PC-9 (cell line): ENCODE measurements at regions not wholly inside any gene's neighbourhood (a gene's known extent, or its start where the extent isn't known, plus 50 kb on each side); places are given as distances from the start of the nearest gene placed in this dataset.

Experiments used
- BruUV-seq: library from RNA; stranded (reverse); fragments of 400-500 nt; replicated peaks from 2 replicates; lab custom pipeline; 2021; lab: Mats Ljungman, UMichigan
- CTCF ChIA-PET: fragments of 300-600 bp; sonication (Branson Sonifier 250); formaldehyde crosslinking; loops from one replicate; lab custom pipeline; 2022; ENCODE audit warnings: antibody characterized with exemption; lab: Charles Lee
- POLR2A ChIA-PET: fragments of 300-600 bp; sonication (Branson Sonifier 250); formaldehyde crosslinking; loops from one replicate; lab custom pipeline; 2022; ENCODE audit warnings: antibody characterized with exemption; ENCODE audit not compliant: unreplicated experiment; lab: Charles Lee
- DNase-seq, 2 experiments: peaks; one replicate each; pipeline versions ENCODE4 v3.0.0 to v3.0.0-alpha.2; 2015 to 2022; ENCODE audit warnings: mixed read lengths in 1 of 2
- H2AFZ ChIP-seq: fragments of 200-600 bp; sonication (generic); 2 replicates; pipeline ENCODE4 v1.8.1; 2017; ENCODE audit warnings: antibody characterized with exemption
- H3F3A ChIP-seq: fragments of 200-600 bp; sonication (generic); 2 replicates; pipeline ENCODE4 v1.8.1; 2017; ENCODE audit warnings: antibody characterized with exemption, mild to moderate bottlenecking, low read depth; ENCODE audit not compliant: insufficient read depth
- H3K27ac ChIP-seq: fragments of 200-600 bp; sonication (generic); 2 replicates; pipeline ENCODE4 v1.6.1; 2016; ENCODE audit warnings: mixed run types
- H3K27me3 ChIP-seq: fragments of 200-600 bp; sonication (generic); 2 replicates; pipeline ENCODE4 v1.6.1; 2016; ENCODE audit warnings: low read depth, mixed run types; ENCODE audit not compliant: insufficient read depth
- H3K36me3 ChIP-seq: fragments of 200-600 bp; sonication (generic); 2 replicates; pipeline ENCODE4 v1.6.1; 2016; ENCODE audit warnings: low read depth, mixed run types
- H3K4me1 ChIP-seq: fragments of 200-600 bp; sonication (generic); replicated peaks from 2 replicates; pipeline ENCODE4 v1.6.1; 2016; ENCODE audit warnings: mixed run types; ENCODE audit not compliant: insufficient read depth
- H3K4me2 ChIP-seq: fragments of 200-600 bp; sonication (generic); 2 replicates; pipeline ENCODE4 v1.6.1; 2017; ENCODE audit warnings: mixed run types
- H3K4me3 ChIP-seq: fragments of 200-600 bp; sonication (generic); 2 replicates; pipeline ENCODE4 v1.6.1; 2016; ENCODE audit warnings: mixed run types
- H3K79me2 ChIP-seq: fragments of 200-600 bp; sonication (generic); 2 replicates; pipeline ENCODE4 v1.6.1; 2017; ENCODE audit warnings: low read depth, mixed run types
- H3K9me2 ChIP-seq: fragments of 200-600 bp; sonication (generic); 2 replicates; pipeline ENCODE4 v1.8.1; 2017; ENCODE audit warnings: mild to moderate bottlenecking; ENCODE audit not compliant: insufficient read depth
- H3K9me3 ChIP-seq: fragments of 200-600 bp; sonication (generic); 2 replicates; pipeline ENCODE4 v1.8.1; 2016; ENCODE audit warnings: low read depth; ENCODE audit not compliant: insufficient read depth
- H4K20me1 ChIP-seq: fragments of 200-600 bp; sonication (generic); 2 replicates; pipeline ENCODE4 v1.8.1; 2017; ENCODE audit not compliant: insufficient read depth
- CTCF ChIP-seq: fragments of 200-600 bp; sonication (generic); conservative IDR thresholded peaks from 2 replicates; pipeline ENCODE4 v1.6.1; 2017; ENCODE audit warnings: mixed run types, antibody characterized with exemption, mild to moderate bottlenecking, moderate library complexity
- EZH2 ChIP-seq: fragments of 200-600 bp; sonication (generic); IDR thresholded peaks from 2 replicates; pipeline ENCODE4 v1.8.0; 2017; ENCODE audit warnings: antibody characterized with exemption, low read depth
- intact Hi-C: fragments of 100-400 bp; cut with micrococcal nuclease; formaldehyde crosslinking; loops from one replicate; pipeline ENCODE4 v1.10.0; 2022; ENCODE audit not compliant: unreplicated experiment

- no peak overlapping the region for H3K4me2 ChIP-seq
- ChIA-PET CTCF (no interaction called here), POLR2A (no interaction called here)
Observed at GRCh38 chr10:62503872-62504271, 129.7 kb downstream of the ZNF365 start.

GRCh38 chr10:62506371-62506770 lies 132.2 kb downstream of the ZNF365 start:
- TF ChIP-seq CTCF (no peak), EZH2 (no peak)
- intact Hi-C loops: no loop called here
- POLR2A ChIA-PET: no interaction called here

More at GRCh38 chr10:62503872-62504271, 129.7 kb downstream of the ZNF365 start:
- Histone ChIP-seq H3K36me3 (no peaks in the 10 kb centered on the region), H3K9me2 (no peaks in the 10 kb centered on the region), H2AFZ (no peak overlapping the region), H3K79me2 (no peaks in the 10 kb centered on the region), H3K9me3 (no peaks in the 10 kb centered on the region), H3K27ac (no peak overlapping the region), H3K4me3 (no peak overlapping the region), H3K4me1 (no peaks in the 10 kb centered on the region), H3K27me3 (no peaks in the 10 kb centered on the region), H4K20me1 (no peaks in the 10 kb centered on the region), H3F3A (no peaks in the 10 kb centered on the region)
- TF ChIP-seq CTCF: no peak
- no peak for TF ChIP-seq EZH2
- intact Hi-C loops: no loop called here
- DNase-seq: no peak
- BruUV-seq: no TSS peak

GRCh38 chr10:62511238-62511637 lies 137.1 kb downstream of the ZNF365 start:
- Histone ChIP-seq H3K9me3 (no peaks in the 10 kb centered on the region; the same call in 1 of the 2 replicates), H3K36me3 (no peaks in the 10 kb centered on the region), H3K79me2 (no peaks in the 10 kb centered on the region), H3K27me3 (no peaks in the 10 kb centered on the region), H3K9me2 (no peaks in the 10 kb centered on the region), H3F3A (no peaks in the 10 kb centered on the region), H3K4me1 (no peaks in the 10 kb centered on the region), H4K20me1 (no peaks in the 10 kb centered on the region), H3K4me3 (no peak overlapping the region), H3K27ac (no peak overlapping the region), H3K4me2 (no peak overlapping the region), H2AFZ (no peak overlapping the region)
- no TSS peak for BruUV-seq
- ChIA-PET CTCF (no interaction called here), POLR2A (no interaction called here)
- DNase-seq: no peak
- TF ChIP-seq EZH2: no peak
- no peak for TF ChIP-seq CTCF
- intact Hi-C loops: no loop called here

More at GRCh38 chr10:62506371-62506770, 132.2 kb downstream of the ZNF365 start:
- Histone ChIP-seq H3K27me3 (no peaks in the 10 kb centered on the region), H4K20me1 (no peaks in the 10 kb centered on the region), H3K4me2 (no peak overlapping the region), H3K79me2 (no peaks in the 10 kb centered on the region), H3K4me1 (no peaks in the 10 kb centered on the region), H3K9me3 (no peaks in the 10 kb centered on the region; the same call in 1 of the 2 replicates), H3K4me3 (no peak overlapping the region), H3K36me3 (no peaks in the 10 kb centered on the region), H3K9me2 (no peaks in the 10 kb centered on the region), H2AFZ (no peak overlapping the region), H3F3A (no peaks in the 10 kb centered on the region), H3K27ac (no peak overlapping the region)
- no TSS peak for BruUV-seq
- no peak for DNase-seq
- CTCF ChIA-PET: no interaction called here
